A673 (cell line): ENCODE measurements at regions not wholly inside any gene's neighbourhood (a gene's known extent, or its start where the extent isn't known, plus 50 kb on each side); places are given as distances from the start of the nearest gene placed in this dataset.

Source experiments
- BruUV-seq: library from RNA; stranded (reverse); fragments of 400-500 nt; replicated peaks from 2 replicates; lab custom pipeline; 2021; lab: Mats Ljungman, UMichigan
- CTCF ChIA-PET: fragments of 300-600 bp; sonication (Branson Sonifier 250); formaldehyde crosslinking; loops from one replicate; lab custom pipeline; 2022; ENCODE audit warnings: antibody characterized with exemption; lab: Charles Lee
- POLR2A ChIA-PET: fragments of 300-600 bp; sonication (Branson Sonifier 250); formaldehyde crosslinking; loops from one replicate; lab custom pipeline; 2022; ENCODE audit warnings: antibody characterized with exemption; ENCODE audit not compliant: low non-redundant PET; lab: Charles Lee
- DNase-seq: peaks from one replicate; pipeline ENCODE4 v3.0.0-alpha.2; 2015; ENCODE audit warnings: low spot score
- H3K27ac ChIP-seq: fragments of 200-600 bp; sonication (generic); 2 replicates; pipeline ENCODE4 v1.5.1; 2016; ENCODE audit warnings: mixed run types, low read depth, mild to moderate bottlenecking, mixed read lengths, antibody characterized with exemption, low read length; ENCODE audit not compliant: poor library complexity, severe bottlenecking
- H3K27me3 ChIP-seq: fragments of 200-600 bp; sonication (generic); replicated peaks from 2 replicates; pipeline ENCODE4 v1.6.1; 2017; ENCODE audit warnings: mixed run types, low read depth, mild to moderate bottlenecking, mixed read lengths, antibody characterized with exemption, low read length; ENCODE audit not compliant: insufficient read depth, poor library complexity
- H3K36me3 ChIP-seq: fragments of 200-600 bp; sonication (generic); 2 replicates; pipeline ENCODE4 v1.6.1; 2016; ENCODE audit warnings: mixed run types, mild to moderate bottlenecking, mixed read lengths, antibody characterized with exemption, low read length; ENCODE audit not compliant: insufficient read depth, poor library complexity, severe bottlenecking
- H3K4me1 ChIP-seq: fragments of 200-600 bp; sonication (generic); 2 replicates; pipeline ENCODE4 v1.6.1; 2017; ENCODE audit warnings: mixed run types, mild to moderate bottlenecking, mixed read lengths, antibody characterized with exemption, low read length; ENCODE audit not compliant: insufficient read depth, poor library complexity, severe bottlenecking
- H3K4me3 ChIP-seq: fragments of 200-600 bp; sonication (generic); 2 replicates; pipeline ENCODE4 v1.5.1; 2016; ENCODE audit warnings: low read depth, mixed run types, mild to moderate bottlenecking, mixed read lengths, low read length; ENCODE audit not compliant: poor library complexity, severe bottlenecking
- H3K9me3 ChIP-seq: fragments of 200-600 bp; sonication (generic); 2 replicates; pipeline ENCODE4 v1.6.1; 2016; ENCODE audit warnings: mixed run types, low read depth, mild to moderate bottlenecking, mixed read lengths, antibody characterized with exemption, low read length; ENCODE audit not compliant: poor library complexity, severe bottlenecking
- EZH2 ChIP-seq: fragments of 200-600 bp; sonication (generic); IDR thresholded peaks from 2 replicates; pipeline ENCODE4 v1.6.1; 2017; ENCODE audit warnings: borderline replicate concordance, low read depth, mild to moderate bottlenecking, mixed read lengths, antibody characterized with exemption, low read length; ENCODE audit not compliant: poor library complexity, severe bottlenecking
- intact Hi-C: fragments of 100-400 bp; cut with micrococcal nuclease; formaldehyde crosslinking; loops from one replicate; pipeline ENCODE4 v1.10.0; 2022; ENCODE audit not compliant: unreplicated experiment
- TF ChIP-seq, protein P1 (sequence below): fragments of 300-800, 200-600 bp; sonication (generic); conservative IDR thresholded peaks from 2 replicates; pipeline ENCODE4 v1.5.1; 2017; ENCODE audit warnings: low read depth, mild to moderate bottlenecking, antibody characterized with exemption, low read length, moderate library complexity, mixed read lengths

- Histone ChIP-seq H3K4me3 (no peak overlapping the region), H3K36me3 (no peaks in the 10 kb centered on the region), H3K4me1 (peaks cover 13% of the 10 kb centered on the region), H3K9me3 (no peaks in the 10 kb centered on the region), H3K27ac (no peak overlapping the region), H3K27me3 (peaks cover 65% of the 10 kb centered on the region)
- no peak for TF ChIP-seq EZH2
- TF ChIP-seq, protein P1, sequence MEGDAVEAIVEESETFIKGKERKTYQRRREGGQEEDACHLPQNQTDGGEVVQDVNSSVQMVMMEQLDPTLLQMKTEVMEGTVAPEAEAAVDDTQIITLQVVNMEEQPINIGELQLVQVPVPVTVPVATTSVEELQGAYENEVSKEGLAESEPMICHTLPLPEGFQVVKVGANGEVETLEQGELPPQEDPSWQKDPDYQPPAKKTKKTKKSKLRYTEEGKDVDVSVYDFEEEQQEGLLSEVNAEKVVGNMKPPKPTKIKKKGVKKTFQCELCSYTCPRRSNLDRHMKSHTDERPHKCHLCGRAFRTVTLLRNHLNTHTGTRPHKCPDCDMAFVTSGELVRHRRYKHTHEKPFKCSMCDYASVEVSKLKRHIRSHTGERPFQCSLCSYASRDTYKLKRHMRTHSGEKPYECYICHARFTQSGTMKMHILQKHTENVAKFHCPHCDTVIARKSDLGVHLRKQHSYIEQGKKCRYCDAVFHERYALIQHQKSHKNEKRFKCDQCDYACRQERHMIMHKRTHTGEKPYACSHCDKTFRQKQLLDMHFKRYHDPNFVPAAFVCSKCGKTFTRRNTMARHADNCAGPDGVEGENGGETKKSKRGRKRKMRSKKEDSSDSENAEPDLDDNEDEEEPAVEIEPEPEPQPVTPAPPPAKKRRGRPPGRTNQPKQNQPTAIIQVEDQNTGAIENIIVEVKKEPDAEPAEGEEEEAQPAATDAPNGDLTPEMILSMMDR = no peak
- no peak for DNase-seq
- no TSS peak for BruUV-seq
- intact Hi-C loops = no loop called here
- ChIA-PET POLR2A (no interaction called here), CTCF (no interaction called here)
Measured at GRCh38 chr20:39280875-39281274, 318.7 kb downstream of the DHX35 start.

GRCh38 chr20:39278230-39278788 is 316.2 kb downstream of the DHX35 start:
- H3K4me3 ChIP-seq = no peak overlapping the region
- H3K9me3 ChIP-seq = no peaks in the 10 kb centered on the region
- peaks cover 13% of the 10 kb centered on the region for H3K4me1 ChIP-seq
- no peaks in the 10 kb centered on the region for H3K36me3 ChIP-seq
- POLR2A ChIA-PET = no interaction called here
- H3K27me3 ChIP-seq = peaks cover 67% of the 10 kb centered on the region
- CTCF ChIA-PET = no interaction called here
- intact Hi-C loops = no loop called here
- TF ChIP-seq, protein P1 = no peak
- no peak for TF ChIP-seq EZH2
- DNase-seq = no peak
- no peak overlapping the region for H3K27ac ChIP-seq
- BruUV-seq = no TSS peak

DNA sequence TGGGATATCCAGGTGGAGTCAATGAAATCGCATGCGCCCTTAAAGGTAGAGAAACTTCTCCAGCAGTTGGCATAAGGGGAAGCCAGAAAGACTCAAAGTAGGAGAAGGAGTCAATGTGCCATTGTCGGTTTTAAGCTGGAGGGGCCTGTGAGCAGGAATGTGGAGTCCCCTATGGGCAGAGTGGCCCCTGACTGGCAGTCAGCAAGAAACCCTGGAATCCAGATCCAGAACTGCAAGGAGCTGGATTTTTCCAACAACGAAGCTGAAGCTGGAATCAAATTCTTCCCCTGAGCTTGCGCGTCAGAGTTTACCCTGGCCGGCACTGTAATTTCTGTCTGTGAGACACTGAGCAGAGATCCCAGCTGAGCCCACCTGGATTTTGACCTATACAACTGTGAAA is 315.0 kb downstream of the DHX35 start:
- intact Hi-C loops = no loop called here
- DNase-seq = no peak
- Histone ChIP-seq H3K27ac (no peak overlapping the region), H3K4me1 (peaks cover 4% of the 10 kb centered on the region), H3K27me3 (peaks cover 63% of the 10 kb centered on the region), H3K9me3 (no peaks in the 10 kb centered on the region), H3K4me3 (no peak overlapping the region), H3K36me3 (no peaks in the 10 kb centered on the region)
- POLR2A ChIA-PET = no interaction called here
- TF ChIP-seq, protein P1 = no peak
- no peak for TF ChIP-seq EZH2
- no TSS peak for BruUV-seq
- CTCF ChIA-PET = no interaction called here
